Body of pancreas (tissue), 4 donors: ENCODE measurements at regions not wholly inside any gene's neighbourhood (a gene's known extent, or its start where the extent isn't known, plus 50 kb on each side); places are given as distances from the start of the nearest gene placed in this dataset.

Experiments
- ATAC-seq: fragments of 150-250 bp; one replicate; pipeline ENCODE4 v1.9.1; 2016
- DNase-seq, 4 donors: peaks; one replicate each; pipeline ENCODE4 v3.0.0-alpha.2; 2019
- H3K27ac ChIP-seq, 4 donors: fragments of 200-600 bp; sonication (generic); 1 replicate in 3 of 4; 2 replicates in 1 of 4; pipeline versions ENCODE4 v1.5.1 to v1.6.1; 2016 to 2019; ENCODE audit warnings: mild to moderate bottlenecking in 1 of 4, mixed read lengths in 1 of 4, moderate library complexity in 1 of 4
- H3K27me3 ChIP-seq, 2 donors: fragments of 200-600 bp; sonication (generic); one replicate each; pipeline ENCODE4 v1.6.0; 2016; ENCODE audit warnings: mild to moderate bottlenecking in 1 of 2
- H3K36me3 ChIP-seq, 2 donors: fragments of 200-600 bp; sonication (generic); replicated peaks in 1 of 2; 2 replicates each; pipeline ENCODE4 v1.5.1; 2016; ENCODE audit warnings: low read depth in 2 of 2; ENCODE audit not compliant: insufficient read depth in 1 of 2
- H3K4me1 ChIP-seq: fragments of 200-600 bp; sonication (generic); one replicate; pipeline ENCODE4 v1.6.0; 2016
- H3K4me3 ChIP-seq, 2 donors: fragments of 200-600 bp; sonication (generic); 1 replicate in 1 of 2; 2 replicates in 1 of 2; pipeline ENCODE4 v1.5.1; 2016 to 2019
- H3K9me3 ChIP-seq, 3 donors: fragments of 200-600 bp; sonication (generic); 1 replicate in 2 of 3; 2 replicates in 1 of 3; pipeline ENCODE4 v1.5.1; 2016
- CTCF ChIP-seq, 7 experiments: fragments of 450-650 bp in 4 of 7; fragments of 200-600 bp in 3 of 7; sonication (generic) in 3 of 7; IDR thresholded peaks; one replicate each; pipeline ENCODE4 v1.5.1; 2016 to 2019; ENCODE audit warnings: antibody characterized with exemption in 7 of 7
- POLR2A ChIP-seq, 3 donors: fragments of 450-650 bp; IDR thresholded peaks; one replicate each; pipeline ENCODE4 v1.6.1; 2016; ENCODE audit warnings: antibody characterized with exemption in 3 of 3, mild to moderate bottlenecking in 2 of 3
- WGBS, 2 donors: methylation state at CpG; one replicate each; pipeline ENCODE4 v1.1.5; 2017; 5-methylcytosine and 5-hydroxymethylcytosine counted together
- intact Hi-C: fragments of 100-400 bp; cut with DNase I; formaldehyde crosslinking; loops from one replicate; pipeline ENCODE4 v1.15.1; 2023

DNA sequence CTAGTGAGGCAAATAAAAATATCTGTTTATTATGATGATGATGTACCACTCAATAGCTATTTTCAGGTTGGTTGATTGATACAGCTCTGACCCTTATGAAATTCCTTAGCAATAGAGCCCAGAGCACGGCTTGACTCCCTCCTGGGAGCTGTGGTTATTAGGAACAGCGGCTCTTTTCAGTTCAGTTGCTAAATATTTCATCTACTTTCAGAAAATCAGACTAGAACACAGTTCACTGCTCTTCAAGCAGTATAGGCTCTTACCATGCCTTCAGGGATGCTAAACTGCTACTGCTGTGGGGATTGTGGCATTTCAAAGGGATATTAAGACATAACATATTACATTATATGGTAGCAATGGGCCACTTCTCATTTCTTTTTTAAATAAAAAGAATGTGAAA is 218.8 kb downstream of the SNCA start:
- ATAC-seq (no peak), DNase-seq (no peak)
- no peaks in the 10 kb centered on the region for H3K4me1 ChIP-seq
- no peaks in the 10 kb centered on the region for H3K27me3 ChIP-seq
- H3K4me3 ChIP-seq: no peak overlapping the region
- no peak overlapping the region for H3K27ac ChIP-seq
- WGBS, 2 donors: 79 to 93% methylated on average over 2 of the region's 2 CpGs
- H3K9me3 ChIP-seq: no peaks in the 10 kb centered on the region
- no peaks in the 10 kb centered on the region for H3K36me3 ChIP-seq
- intact Hi-C loops: no loop called here
- TF ChIP-seq CTCF (IDR thresholded peaks at IDR 0.05) (no peak), POLR2A (IDR thresholded peaks at IDR 0.05) (no peak)

GRCh38 chr4:89617317-89617716 is 219.6 kb downstream of the SNCA start:
- 72 to 80% methylated on average over 3 of the region's 3 CpGs for whole genome bisulfite sequencing, 2 donors
- H3K27me3 ChIP-seq: no peaks in the 10 kb centered on the region
- no peaks in the 10 kb centered on the region for H3K36me3 ChIP-seq
- H3K4me1 ChIP-seq: no peaks in the 10 kb centered on the region
- ATAC-seq (no peak), DNase-seq (no peak)
- no peak overlapping the region for H3K27ac ChIP-seq
- no peaks in the 10 kb centered on the region for H3K9me3 ChIP-seq
- TF ChIP-seq POLR2A (IDR thresholded peaks at IDR 0.05) (no peak), CTCF (IDR thresholded peaks at IDR 0.05) (no peak)
- no peak overlapping the region for H3K4me3 ChIP-seq
- intact Hi-C loops: no loop called here

- intact Hi-C loops: no loop called here
- Histone ChIP-seq H3K9me3 (no peaks in the 10 kb centered on the region), H3K27me3 (no peaks in the 10 kb centered on the region), H3K4me3 (no peak overlapping the region), H3K27ac (no peak overlapping the region), H3K36me3 (no peaks in the 10 kb centered on the region), H3K4me1 (no peaks in the 10 kb centered on the region)
- TF ChIP-seq POLR2A (IDR thresholded peaks at IDR 0.05) (no peak), CTCF (IDR thresholded peaks at IDR 0.05) (no peak)
- 33 to 38% methylated on average over 2 of the region's 2 CpGs for WGBS, 2 donors
- ATAC-seq (no peak), DNase-seq (no peak)
These were observed 220.6 kb downstream of the SNCA start for GRCh38 chr4:89616382-89616781.

GRCh38 chr4:89615051-89615450 is 221.9 kb downstream of the SNCA start:
- Histone ChIP-seq H3K36me3 (no peaks in the 10 kb centered on the region), H3K27me3 (no peaks in the 10 kb centered on the region), H3K9me3 (no peaks in the 10 kb centered on the region), H3K27ac (no peak overlapping the region), H3K4me1 (no peaks in the 10 kb centered on the region), H3K4me3 (no peak overlapping the region)
- no peak for DNase-seq
- intact Hi-C loops: no loop called here
- no peak for ATAC-seq
- 65 to 74% methylated on average over 4 of the region's 4 CpGs for WGBS, 2 donors
- no peak for TF ChIP-seq POLR2A (IDR thresholded peaks at IDR 0.05)
- TF ChIP-seq CTCF (IDR thresholded peaks at IDR 0.05): no peak

- no peak for ATAC-seq
- intact Hi-C loops: no loop called here
- H3K27me3 ChIP-seq: no peaks in the 10 kb centered on the region
- no peaks in the 10 kb centered on the region for H3K36me3 ChIP-seq
- TF ChIP-seq POLR2A (IDR thresholded peaks at IDR 0.05) (no peak), CTCF (IDR thresholded peaks at IDR 0.05) (no peak)
- no peaks in the 10 kb centered on the region for H3K4me1 ChIP-seq
- DNase-seq: no peak
- no peak overlapping the region for H3K27ac ChIP-seq
- no peaks in the 10 kb centered on the region for H3K9me3 ChIP-seq
- H3K4me3 ChIP-seq: no peak overlapping the region
These were observed 222.8 kb downstream of the SNCA start for GRCh38 chr4:89614155-89614554.
